HG03432 (cell line): ENCODE measurements at regions not wholly inside any gene's neighbourhood (a gene's known extent, or its start where the extent isn't known, plus 50 kb on each side); places are given as distances from the start of the nearest gene placed in this dataset.

Experiments
- ATAC-seq: cut with Tn5 transposase; IDR thresholded peaks from one replicate; pipeline ENCODE4 v1.9.1; 2021; ENCODE audit warnings: mild to moderate bottlenecking, moderate library complexity; ENCODE audit not compliant: unreplicated experiment

- ATAC-seq: no peak
These were observed 353.9 kb upstream of the TENM4 start for GRCh38 chr11:79794484-79795393.

GRCh38 chr11:79794057-79794456, 353.2 kb upstream of the TENM4 start:
- no peak for ATAC-seq

GRCh38 chr11:79786961-79787360, 346.1 kb upstream of the TENM4 start:
- no peak for ATAC-seq

DNA sequence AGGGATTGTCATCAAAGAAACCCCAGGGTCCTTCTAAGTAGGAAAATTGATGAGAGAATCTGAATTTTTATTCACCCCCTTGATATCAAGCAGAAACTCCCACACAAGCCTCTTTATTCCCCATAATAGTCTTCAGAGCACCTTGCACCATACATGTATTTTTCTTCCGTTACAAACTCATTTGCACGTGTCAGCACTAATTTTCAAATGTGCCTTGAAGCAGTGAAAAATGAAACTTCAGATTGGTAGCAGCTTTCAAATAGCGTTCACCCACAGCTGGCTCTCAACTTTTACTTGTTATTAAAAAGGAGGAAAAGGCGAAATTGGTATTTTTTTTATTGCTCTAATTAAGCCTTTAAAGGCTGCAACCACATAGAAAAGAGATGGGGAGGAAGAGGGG, 343.0 kb upstream of the TENM4 start:
- no peak for ATAC-seq

- no peak for ATAC-seq
These were observed 327.5 kb upstream of the TENM4 start for GRCh38 chr11:79768343-79768742.

- ATAC-seq: no peak
These were observed 321.6 kb upstream of the TENM4 start for GRCh38 chr11:79762279-79762921.

- ATAC-seq: no peak
These were observed 317.5 kb upstream of the TENM4 start for GRCh38 chr11:79758325-79758724.

DNA sequence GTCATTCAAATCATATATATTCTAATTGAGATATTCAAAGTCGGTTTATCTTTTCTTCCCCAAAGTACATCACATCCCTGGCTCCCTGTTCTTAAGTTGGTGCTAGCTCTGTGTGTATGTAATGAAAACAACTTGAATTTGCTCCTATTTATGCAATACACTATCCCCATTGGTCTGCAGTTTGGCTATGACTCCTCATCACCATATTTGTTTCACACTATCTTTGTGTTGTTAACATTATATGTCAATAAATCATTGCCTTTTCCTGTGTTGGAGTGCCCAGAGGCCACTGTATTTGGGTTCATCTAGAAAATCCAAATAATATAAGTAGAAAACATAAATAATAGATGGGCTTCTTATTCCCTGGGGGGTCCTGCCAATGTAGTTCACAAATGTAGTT, 306.6 kb upstream of the TENM4 start:
- no peak for ATAC-seq

DNA sequence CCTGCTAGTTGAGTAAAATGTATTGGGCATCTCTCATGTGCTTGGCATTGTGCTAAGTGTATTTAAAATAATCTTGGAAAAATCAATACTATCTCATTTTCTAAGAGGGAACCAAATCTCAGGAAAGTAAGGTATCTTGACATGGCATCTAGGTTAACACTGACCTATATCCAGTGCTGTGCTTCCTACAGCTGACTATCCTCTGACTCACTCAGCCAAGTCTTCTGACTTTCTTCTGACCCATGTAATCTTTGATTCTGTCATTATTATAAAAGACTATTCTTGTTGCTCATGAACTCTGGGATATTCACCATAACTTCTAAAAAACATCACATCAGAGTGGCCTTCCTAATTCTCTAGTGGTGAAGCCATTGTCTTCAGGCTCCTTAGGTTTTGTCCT, 304.1 kb upstream of the TENM4 start:
- ATAC-seq: no peak

DNA sequence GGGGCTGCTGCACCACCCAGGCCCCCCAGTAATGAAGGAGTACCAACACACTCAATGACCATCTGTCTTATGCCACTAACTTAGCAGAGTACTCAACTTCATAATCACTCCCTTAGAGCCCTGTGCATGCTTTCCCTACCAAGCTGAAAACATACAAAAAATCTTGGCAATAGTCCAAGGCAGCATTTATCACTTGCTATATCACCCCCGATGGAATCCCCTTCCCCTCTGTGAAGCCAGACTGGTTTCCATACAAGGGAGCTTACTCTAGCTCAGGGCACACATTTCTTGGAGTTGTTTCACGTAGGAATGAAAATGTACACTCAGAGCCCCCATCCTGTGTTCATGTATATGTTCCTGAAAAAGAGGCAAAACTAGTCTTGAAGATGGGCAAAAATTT, 301.3 kb upstream of the TENM4 start:
- ATAC-seq: no peak

GRCh38 chr11:79739591-79739990, 298.8 kb upstream of the TENM4 start:
- no peak for ATAC-seq

DNA sequence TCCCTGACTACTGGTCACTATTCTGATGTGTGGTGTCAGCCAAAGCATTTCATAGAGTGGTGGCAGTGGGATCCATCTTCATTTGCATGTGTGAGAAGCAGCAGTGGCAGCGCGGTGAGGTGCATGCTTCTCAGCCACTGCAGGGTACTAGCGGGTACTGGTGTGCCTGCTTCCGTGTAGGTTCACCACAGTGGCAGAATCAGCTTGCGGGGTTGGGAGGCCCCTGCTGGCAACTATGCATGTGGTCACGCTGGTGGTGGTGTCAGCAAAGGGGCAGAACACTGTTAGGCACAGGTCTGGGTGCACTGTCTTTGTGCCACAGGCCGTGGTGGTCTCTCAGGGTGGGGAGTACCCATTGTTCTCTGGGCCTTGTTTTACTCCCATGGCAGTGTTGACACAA, 286.4 kb upstream of the TENM4 start:
- no peak for ATAC-seq

DNA sequence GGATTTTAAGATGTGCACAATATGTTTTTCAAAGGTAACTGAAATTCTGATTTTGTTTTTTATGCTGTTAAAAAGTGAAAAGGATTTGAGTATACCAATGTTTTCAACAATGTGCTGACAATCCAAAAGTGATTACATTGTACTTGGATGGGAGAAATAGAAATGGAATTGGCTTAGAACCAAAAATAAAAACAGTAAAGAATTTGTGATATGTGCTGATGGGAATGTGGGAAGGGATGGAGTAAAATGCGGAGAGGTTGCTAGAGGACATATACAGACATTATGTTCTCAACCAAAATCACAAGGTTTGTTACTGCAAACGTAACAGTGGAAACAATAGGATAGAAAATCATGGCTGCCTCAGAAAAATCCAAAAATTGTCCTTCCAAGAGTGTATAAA, 279.3 kb upstream of the TENM4 start:
- ATAC-seq: no peak

- peak; percentile 83 for ATAC-seq
These were observed 267.6 kb upstream of the TENM4 start for GRCh38 chr11:79708319-79708932.

- no peak for ATAC-seq
These were observed 264.8 kb upstream of the TENM4 start for GRCh38 chr11:79705648-79706047.

DNA sequence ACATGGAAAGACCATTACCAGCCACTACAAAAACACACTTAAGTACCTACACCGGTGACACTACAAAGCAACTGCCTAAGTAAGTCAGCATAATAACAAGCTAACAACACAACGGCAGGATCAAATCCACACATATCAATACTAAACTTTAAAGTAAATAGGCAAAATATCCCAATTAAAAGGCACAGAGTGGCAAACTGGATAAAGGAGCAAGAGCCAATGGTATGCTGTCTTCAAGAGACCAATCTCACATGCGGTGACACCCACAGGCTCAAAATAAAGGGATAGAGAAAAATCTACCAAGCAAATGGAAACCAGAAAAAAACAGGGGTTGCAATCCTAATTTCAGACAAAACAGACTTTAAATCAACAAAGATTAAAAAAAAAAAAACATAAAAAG, 261.5 kb upstream of the TENM4 start:
- no peak for ATAC-seq

DNA sequence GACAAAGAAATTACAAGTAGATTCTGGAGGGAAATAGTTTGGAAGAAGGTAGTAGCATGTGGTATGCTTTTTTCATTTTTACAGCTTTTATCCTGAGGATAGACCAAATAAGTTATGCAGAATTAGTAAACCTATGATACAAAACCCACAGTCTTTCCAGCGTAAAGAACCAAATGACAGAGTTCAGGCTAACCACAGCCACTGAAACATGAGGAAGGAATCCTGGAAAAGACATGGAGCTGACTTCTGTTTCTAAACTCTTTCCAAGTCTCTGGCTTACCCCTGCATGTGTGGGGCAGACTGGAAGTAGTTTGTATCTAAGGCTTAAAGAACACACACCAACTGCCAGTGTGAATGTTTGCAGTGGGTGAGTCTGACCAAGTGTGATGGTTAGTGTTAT, 258.4 kb upstream of the TENM4 start:
- ATAC-seq: no peak

GRCh38 chr11:79697905-79698304, 257.1 kb upstream of the TENM4 start:
- ATAC-seq: peak; percentile 87

DNA sequence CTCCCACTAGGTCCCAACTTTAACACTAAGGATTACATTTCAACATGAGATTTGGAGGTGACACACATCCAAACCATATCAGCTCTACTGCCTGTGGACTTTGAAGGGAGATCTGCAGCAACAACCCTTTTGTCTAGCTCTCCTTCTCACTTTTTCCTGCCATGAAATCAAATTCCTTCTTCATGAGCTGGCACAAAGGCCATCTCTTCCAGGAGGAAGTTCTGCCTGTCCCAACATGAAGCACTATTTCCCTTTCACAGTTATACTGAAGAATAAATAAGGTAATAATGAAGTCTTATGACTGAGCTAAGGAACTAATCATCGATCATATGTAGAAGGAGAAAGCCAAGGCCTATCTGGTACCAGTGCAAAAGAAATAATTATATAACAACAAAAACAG, 253.5 kb upstream of the TENM4 start:
- ATAC-seq: no peak

DNA sequence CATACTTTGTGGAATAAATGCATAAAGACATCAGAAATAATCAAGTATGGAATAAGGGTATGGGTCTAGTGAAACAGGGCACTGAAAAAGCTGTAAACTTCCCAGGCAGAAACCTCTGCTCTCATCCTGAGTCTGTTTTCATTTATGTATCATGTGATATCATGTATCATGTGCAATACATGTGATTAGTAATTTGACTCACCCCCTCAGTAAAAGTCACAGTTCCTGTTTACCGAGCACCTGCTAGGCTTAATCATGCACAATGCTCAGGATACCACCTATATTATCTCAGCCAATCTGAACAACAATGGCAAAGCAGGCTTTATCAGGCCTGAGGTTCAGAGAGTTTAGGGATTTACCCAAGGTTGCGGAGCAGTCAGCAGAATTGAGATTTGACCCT, 250.6 kb upstream of the TENM4 start:
- ATAC-seq: no peak

GRCh38 chr11:79686703-79687419, 246.0 kb upstream of the TENM4 start:
- no peak for ATAC-seq
